ENCODE measurements at regions not wholly inside any gene's neighbourhood (a gene's known extent, or its start where the extent isn't known, plus 50 kb on each side); places are given as distances from the start of the nearest gene placed in this dataset.

- TF ChIP-seq POLR2AphosphoS5 (IDR thresholded peaks at IDR 0.05; ENCODE audit: borderline replicate concordance, low read depth, low read length) (peak; percentile 88), EZH2 (IDR thresholded peaks at IDR 0.05) (no peak)
These were observed 124.1 kb upstream of the LIMCH1 start for GRCh38 chr4:41413670-41414411.
